Left lung (tissue), 4 donors: ENCODE measurements at regions not wholly inside any gene's neighbourhood (a gene's known extent, or its start where the extent isn't known, plus 50 kb on each side); places are given as distances from the start of the nearest gene placed in this dataset.

Experiments used
- ATAC-seq: fragments of 200-7000 bp; cut with Tn5 transposase; one replicate; pipeline ENCODE4 v1.9.1; 2020; ENCODE audit warnings: moderate library complexity
- DNase-seq, 4 donors: peaks; one replicate each; pipeline ENCODE4 v3.0.0-alpha.2; 2013 to 2020
- H3K27ac ChIP-seq, 2 donors: fragments of 200-600 bp; sonication (generic) in 1 of 2; one replicate each; pipeline versions ENCODE4 v1.5.0 to v1.8.0; 2020 to 2021
- H3K27me3 ChIP-seq, 2 donors: fragments of 200-600 bp; sonication (generic) in 1 of 2; one replicate each; pipeline versions ENCODE4 v1.5.0 to v1.8.0; 2020 to 2021
- H3K36me3 ChIP-seq, 2 donors: fragments of 200-600 bp; sonication (generic) in 1 of 2; one replicate each; pipeline versions ENCODE4 v1.5.0 to v1.8.0; 2020 to 2021
- H3K4me1 ChIP-seq, 2 donors: fragments of 200-600 bp; one replicate each; pipeline ENCODE4 v1.8.0; 2021
- H3K4me3 ChIP-seq, 2 donors: fragments of 200-600 bp; sonication (generic) in 1 of 2; one replicate each; pipeline versions ENCODE4 v1.5.0 to v1.8.0; 2020 to 2021; ENCODE audit warnings: mild to moderate bottlenecking in 1 of 2
- H3K9me3 ChIP-seq, 2 donors: fragments of 200-600 bp; sonication (generic) in 1 of 2; one replicate each; pipeline versions ENCODE4 v1.5.0 to v1.8.0; 2020 to 2021
- CTCF ChIP-seq, 2 donors: fragments of 200-600 bp; sonication (generic) in 1 of 2; IDR thresholded peaks; one replicate each; pipeline versions ENCODE4 v1.5.0 to v1.8.0; 2021; ENCODE audit warnings: antibody characterized with exemption in 2 of 2
- intact Hi-C, 2 donors: fragments of 100-400 bp; cut with DNase I; formaldehyde crosslinking; loops; one replicate each; pipeline versions ENCODE4 v1.11.2 to v1.14.2; 2022
- donor health status: DM: no; HTN: yes; CAD: no.
- donor health status: DM: no; HTN: no; CAD: no.

- intact Hi-C loops: no loop called here
- H3K36me3 ChIP-seq: no peaks in the 10 kb centered on the region
- no peak for ATAC-seq
Measured at GRCh38 chr1:244187310-244187709, 136.2 kb downstream of the ZBTB18 start.

GRCh38 chr1:244191581-244191980 lies 140.5 kb downstream of the ZBTB18 start:
- Histone ChIP-seq H3K9me3 (peaks cover 0 to 5% of the 10 kb centered on the region in 2 donors), H3K4me1 (no peaks in the 10 kb centered on the region), H3K36me3 (no peaks in the 10 kb centered on the region), H3K27me3 (no peaks in the 10 kb centered on the region), H3K27ac (no peak overlapping the region), H3K4me3 (no peak overlapping the region)
- TF ChIP-seq CTCF (IDR thresholded peaks at IDR 0.05): no peak
- ATAC-seq (no peak), DNase-seq (no peak)
- intact Hi-C loops: no loop called here

More at GRCh38 chr1:244187310-244187709, 136.2 kb downstream of the ZBTB18 start:
- no peak for TF ChIP-seq CTCF (IDR thresholded peaks at IDR 0.05)
- Histone ChIP-seq H3K4me1 (no peaks in the 10 kb centered on the region), H3K27me3 (no peaks in the 10 kb centered on the region), H3K9me3 (peaks cover 0 to 5% of the 10 kb centered on the region in 2 donors), H3K4me3 (no peak overlapping the region), H3K27ac (no peak overlapping the region)
- DNase-seq: peak in 1 of 4 donors; percentile 46

GRCh38 chr1:244192325-244192724 lies 141.2 kb downstream of the ZBTB18 start:
- ATAC-seq: no peak
- peaks cover 0 to 5% of the 10 kb centered on the region in 2 donors for H3K9me3 ChIP-seq
- no peaks in the 10 kb centered on the region for H3K27me3 ChIP-seq
- intact Hi-C loops: no loop called here
- H3K27ac ChIP-seq: no peak overlapping the region
- no peak overlapping the region for H3K4me3 ChIP-seq
- TF ChIP-seq CTCF (IDR thresholded peaks at IDR 0.05): no peak
- no peak for DNase-seq
- H3K4me1 ChIP-seq: no peaks in the 10 kb centered on the region
- H3K36me3 ChIP-seq: no peaks in the 10 kb centered on the region

GRCh38 chr1:244196571-244197285 lies 145.6 kb downstream of the ZBTB18 start:
- H3K27ac ChIP-seq: no peak overlapping the region

More at GRCh38 chr1:244196571-244197285, 145.6 kb downstream of the ZBTB18 start:
- H3K36me3 ChIP-seq: no peaks in the 10 kb centered on the region
- no peak for TF ChIP-seq CTCF (IDR thresholded peaks at IDR 0.05)
- no peaks in the 10 kb centered on the region for H3K4me1 ChIP-seq
- H3K4me3 ChIP-seq: no peak overlapping the region
- intact Hi-C loops: no loop called here
- DNase-seq (no peak), ATAC-seq (no peak)
- H3K9me3 ChIP-seq: no peaks in the 10 kb centered on the region
- H3K27me3 ChIP-seq: no peaks in the 10 kb centered on the region
